ENCODE measurements at regions not wholly inside any gene's neighbourhood (a gene's known extent, or its start where the extent isn't known, plus 50 kb on each side); places are given as distances from the start of the nearest gene placed in this dataset.
"Not testable (repeated sequence)": the region's sequence is repeated elsewhere in the genome, so short reads cannot be mapped to it uniquely, and the experiment has no call there.

- H3K27ac Mint-ChIP-seq; POLR2A ChIA-PET; H3K27me3 ChIP-seq (replicated peaks in 1 of 2; ENCODE audit: control insufficient read depth in 2 of 2, extremely low read depth in 1 of 2, insufficient read depth in 2 of 2, low read length in 1 of 2); H3K36me3 ChIP-seq (ENCODE audit: control insufficient read depth in 2 of 2, extremely low read depth in 1 of 2, insufficient read depth in 1 of 2, low read length in 1 of 2); H3K4me1 ChIP-seq (ENCODE audit: control insufficient read depth in 1 of 2, extremely low read depth in 1 of 2, insufficient read depth in 2 of 2, low read length in 2 of 2); H3K27ac ChIP-seq (ENCODE audit: low read length); H3K36me3 Mint-ChIP-seq; H3K4me1 Mint-ChIP-seq; H3K27me3 Mint-ChIP-seq; DNase-seq; H3K4me3 ChIP-seq (ENCODE audit: control insufficient read depth in 1 of 2, extremely low read depth in 1 of 2, low read length in 1 of 2); H3K4me3 Mint-ChIP-seq; CTCF ChIA-PET; H3K9me3 Mint-ChIP-seq; H3K9me3 ChIP-seq; ATAC-seq (replicated peaks in 1 of 4): not testable (repeated sequence)
- WGBS (ENCODE audit: insufficient coverage), result 94% methylated on average over 12 of the region's 29 CpGs
These were observed 117.1 kb downstream of the MZT1 start for GRCh38 chr13:72610251-72610891.

- POLR2A ChIA-PET, result interaction anchor here in 1 of 2 donors (0.7 kb wide), 1 partner anchor 110 kb away, joined by 4 read pairs; no protein-coding TSS in a partner anchor
- no peak overlapping the region for H3K4me3 Mint-ChIP-seq
- no peaks in the 10 kb centered on the region for H3K36me3 ChIP-seq (ENCODE audit: control insufficient read depth in 2 of 2, extremely low read depth in 1 of 2, insufficient read depth in 1 of 2, low read length in 1 of 2)
- H3K36me3 Mint-ChIP-seq, result no peaks in the 10 kb centered on the region
- H3K27me3 Mint-ChIP-seq, result no peaks in the 10 kb centered on the region
- H3K9me3 Mint-ChIP-seq, result peaks cover 0 to 3% (median 0%) of the 10 kb centered on the region in 3 donors
- no peak overlapping the region for H3K4me3 ChIP-seq (ENCODE audit: control insufficient read depth in 1 of 2, extremely low read depth in 1 of 2, low read length in 1 of 2)
- H3K4me1 ChIP-seq (ENCODE audit: control insufficient read depth in 1 of 2, extremely low read depth in 1 of 2, insufficient read depth in 2 of 2, low read length in 2 of 2), result no peaks in the 10 kb centered on the region
- H3K9me3 ChIP-seq, result no peaks in the 10 kb centered on the region
- H3K27ac Mint-ChIP-seq, result no peak overlapping the region
- CTCF ChIA-PET, result no interaction called here
- no peak overlapping the region for H3K27ac ChIP-seq (ENCODE audit: low read length)
- no peaks in the 10 kb centered on the region for H3K27me3 ChIP-seq (replicated peaks in 1 of 2; ENCODE audit: control insufficient read depth in 2 of 2, extremely low read depth in 1 of 2, insufficient read depth in 2 of 2, low read length in 1 of 2)
- WGBS (ENCODE audit: insufficient coverage), result 80% methylated on average over 1 of the region's 3 CpGs
- ATAC-seq (replicated peaks in 1 of 4) (no peak), DNase-seq (no peak)
- no peaks in the 10 kb centered on the region for H3K4me1 Mint-ChIP-seq
These were observed 128.2 kb downstream of the MZT1 start for GRCh38 chr13:72599178-72599743.

- no peaks in the 10 kb centered on the region for H3K36me3 ChIP-seq (ENCODE audit: control insufficient read depth in 2 of 2, extremely low read depth in 1 of 2, insufficient read depth in 1 of 2, low read length in 1 of 2)
- ChIA-PET POLR2A (no interaction called here), CTCF (no interaction called here)
- no peaks in the 10 kb centered on the region for H3K36me3 Mint-ChIP-seq
- ATAC-seq (replicated peaks in 1 of 4), result no peak
- peaks cover 5 to 6% of the 10 kb centered on the region in 2 donors for H3K27me3 Mint-ChIP-seq
- peaks cover 3 to 9% (median 5%) of the 10 kb centered on the region in 3 donors for H3K9me3 Mint-ChIP-seq
- no peak overlapping the region for H3K4me3 Mint-ChIP-seq
- no peak overlapping the region for H3K4me3 ChIP-seq (ENCODE audit: control insufficient read depth in 1 of 2, extremely low read depth in 1 of 2, low read length in 1 of 2)
- DNase-seq, result no peak
- H3K27ac ChIP-seq (ENCODE audit: low read length), result no peak overlapping the region
- H3K9me3 ChIP-seq, result no peaks in the 10 kb centered on the region
- H3K4me1 Mint-ChIP-seq, result no peaks in the 10 kb centered on the region
- WGBS (ENCODE audit: insufficient coverage), result 60% methylated on average over 1 of the region's 1 CpG
- no peaks in the 10 kb centered on the region for H3K27me3 ChIP-seq (replicated peaks in 1 of 2; ENCODE audit: control insufficient read depth in 2 of 2, extremely low read depth in 1 of 2, insufficient read depth in 2 of 2, low read length in 1 of 2)
- H3K27ac Mint-ChIP-seq, result no peak overlapping the region
- no peaks in the 10 kb centered on the region for H3K4me1 ChIP-seq (ENCODE audit: control insufficient read depth in 1 of 2, extremely low read depth in 1 of 2, insufficient read depth in 2 of 2, low read length in 2 of 2)
These were observed 137.2 kb downstream of the MZT1 start for GRCh38 chr13:72590091-72590740.

- Histone ChIP-seq H3K4me3 (ENCODE audit: control insufficient read depth in 1 of 2, extremely low read depth in 1 of 2, low read length in 1 of 2) (no peak overlapping the region), H3K27me3 (replicated peaks in 1 of 2; ENCODE audit: control insufficient read depth in 2 of 2, extremely low read depth in 1 of 2, insufficient read depth in 2 of 2, low read length in 1 of 2) (no peaks in the 10 kb centered on the region), H3K9me3 (no peaks in the 10 kb centered on the region), H3K36me3 (ENCODE audit: control insufficient read depth in 2 of 2, extremely low read depth in 1 of 2, insufficient read depth in 1 of 2, low read length in 1 of 2) (no peaks in the 10 kb centered on the region), H3K4me1 (ENCODE audit: control insufficient read depth in 1 of 2, extremely low read depth in 1 of 2, insufficient read depth in 2 of 2, low read length in 2 of 2) (no peaks in the 10 kb centered on the region), H3K27ac (ENCODE audit: low read length) (no peak overlapping the region)
- ATAC-seq (replicated peaks in 1 of 4) (no peak), DNase-seq (no peak)
- Mint-ChIP-seq H3K27ac (no peak overlapping the region), H3K9me3 (peaks cover 0 to 9% (median 3%) of the 10 kb centered on the region in 3 donors), H3K4me1 (no peaks in the 10 kb centered on the region), H3K4me3 (no peak overlapping the region), H3K27me3 (peaks cover 4 to 10% of the 10 kb centered on the region in 2 donors), H3K36me3 (no peaks in the 10 kb centered on the region)
- no CpG with 5 or more reads among the region's 3 CpGs for WGBS (ENCODE audit: insufficient coverage)
- ChIA-PET POLR2A (no interaction called here), CTCF (no interaction called here)
These were observed 140.9 kb downstream of the MZT1 start for GRCh38 chr13:72586518-72586917.

- Mint-ChIP-seq H3K27ac (no peak overlapping the region), H3K4me3 (no peak overlapping the region), H3K36me3 (no peaks in the 10 kb centered on the region), H3K4me1 (no peaks in the 10 kb centered on the region), H3K9me3 (peaks cover 0 to 2% (median 0%) of the 10 kb centered on the region in 3 donors), H3K27me3 (peaks cover 4 to 10% of the 10 kb centered on the region in 2 donors)
- H3K4me3 ChIP-seq (ENCODE audit: control insufficient read depth in 1 of 2, extremely low read depth in 1 of 2, low read length in 1 of 2), result no peak overlapping the region
- H3K27ac ChIP-seq (ENCODE audit: low read length), result no peak overlapping the region
- H3K4me1 ChIP-seq (ENCODE audit: control insufficient read depth in 1 of 2, extremely low read depth in 1 of 2, insufficient read depth in 2 of 2, low read length in 2 of 2), result no peaks in the 10 kb centered on the region
- ChIA-PET POLR2A (no interaction called here), CTCF (no interaction called here)
- no peaks in the 10 kb centered on the region for H3K9me3 ChIP-seq
- no peaks in the 10 kb centered on the region for H3K27me3 ChIP-seq (replicated peaks in 1 of 2; ENCODE audit: control insufficient read depth in 2 of 2, extremely low read depth in 1 of 2, insufficient read depth in 2 of 2, low read length in 1 of 2)
- no peaks in the 10 kb centered on the region for H3K36me3 ChIP-seq (ENCODE audit: control insufficient read depth in 2 of 2, extremely low read depth in 1 of 2, insufficient read depth in 1 of 2, low read length in 1 of 2)
- WGBS (ENCODE audit: insufficient coverage), result 71% methylated on average over 1 of the region's 2 CpGs
- DNase-seq, result no peak
- ATAC-seq (replicated peaks in 1 of 4), result no peak
These were observed 142.2 kb downstream of the MZT1 start for GRCh38 chr13:72585254-72585653.

- H3K27me3 Mint-ChIP-seq, result peaks cover 3 to 4% of the 10 kb centered on the region in 2 donors
- CTCF ChIA-PET, result interaction anchor here in 1 of 2 donors (0.6 kb wide), 1 partner anchor 26 kb away, joined by 3 read pairs; no protein-coding TSS in a partner anchor
- Histone ChIP-seq H3K36me3 (ENCODE audit: control insufficient read depth in 2 of 2, extremely low read depth in 1 of 2, insufficient read depth in 1 of 2, low read length in 1 of 2) (no peaks in the 10 kb centered on the region), H3K4me3 (ENCODE audit: control insufficient read depth in 1 of 2, extremely low read depth in 1 of 2, low read length in 1 of 2) (no peak overlapping the region), H3K9me3 (no peaks in the 10 kb centered on the region), H3K27me3 (replicated peaks in 1 of 2; ENCODE audit: control insufficient read depth in 2 of 2, extremely low read depth in 1 of 2, insufficient read depth in 2 of 2, low read length in 1 of 2) (no peaks in the 10 kb centered on the region), H3K4me1 (ENCODE audit: control insufficient read depth in 1 of 2, extremely low read depth in 1 of 2, insufficient read depth in 2 of 2, low read length in 2 of 2) (no peaks in the 10 kb centered on the region), H3K27ac (ENCODE audit: low read length) (no peak overlapping the region)
- peaks cover 0 to 10% (median 5%) of the 10 kb centered on the region in 3 donors for H3K9me3 Mint-ChIP-seq
- no peak overlapping the region for H3K4me3 Mint-ChIP-seq
- no peak for DNase-seq
- no peaks in the 10 kb centered on the region for H3K4me1 Mint-ChIP-seq
- no CpG with 5 or more reads among the region's 2 CpGs for WGBS (ENCODE audit: insufficient coverage)
- no peak for ATAC-seq (replicated peaks in 1 of 4)
- no peaks in the 10 kb centered on the region for H3K36me3 Mint-ChIP-seq
- H3K27ac Mint-ChIP-seq, result no peak overlapping the region
- POLR2A ChIA-PET, result no interaction called here
These were observed 156.2 kb downstream of the MZT1 start for GRCh38 chr13:72571191-72571590.
